H1 (cell line): ENCODE measurements at regions not wholly inside any gene's neighbourhood (a gene's known extent, or its start where the extent isn't known, plus 50 kb on each side); places are given as distances from the start of the nearest gene placed in this dataset.

Experiments used
- CTCF ChIA-PET: fragments of 300-600 bp; sonication (Branson Sonifier 250); formaldehyde crosslinking; loops from one replicate; lab custom pipeline; 2021; ENCODE audit not compliant: partially characterized antibody; lab: Charles Lee
- POLR2A ChIA-PET: fragments of 300-600 bp; sonication (Branson Sonifier 250); formaldehyde crosslinking; loops from one replicate; lab custom pipeline; 2021; ENCODE audit warnings: inconsistent platforms; ENCODE audit not compliant: partially characterized antibody; lab: Charles Lee
- DNase-seq, 2 experiments: peaks; one replicate each; pipeline versions ENCODE4 v3.0.0 to v3.0.0-alpha.2; 2010 to 2022; ENCODE audit warnings: low spot score in 2 of 2, low read depth in 1 of 2, mixed read lengths in 1 of 2
- FAIRE-seq: peaks from 2 replicates; lab custom pipeline; 2011; peaks lifted over from hg19 to GRCh38; lab: Jason Lieb, UNC
- H2AFZ ChIP-seq: 2 replicates; pipeline ENCODE4 v1.8.1; 2012; ENCODE audit warnings: low read length, inconsistent platforms
- H2AK5ac ChIP-seq: 2 replicates; pipeline ENCODE4 v1.6.1; 2013; ENCODE audit warnings: low read depth, low read length
- H2BK120ac ChIP-seq: replicated peaks from 2 replicates; pipeline ENCODE3; 2013; ENCODE audit warnings: low read depth, low read length, inconsistent platforms
- H2BK12ac ChIP-seq: 2 replicates; pipeline ENCODE4 v1.6.1; 2013; ENCODE audit warnings: low read depth, low read length
- H2BK15ac ChIP-seq: 2 replicates; pipeline ENCODE4 v1.6.1; 2013; ENCODE audit warnings: low read length
- H2BK20ac ChIP-seq: 2 replicates; pipeline ENCODE4 v1.6.1; 2013; ENCODE audit warnings: low read length
- H2BK5ac ChIP-seq: 2 replicates; pipeline ENCODE4 v1.6.1; 2013; ENCODE audit warnings: low read depth, low read length
- H3K14ac ChIP-seq: 2 replicates; pipeline ENCODE4 v1.6.1; 2013; ENCODE audit warnings: inconsistent platforms; ENCODE audit not compliant: insufficient read length
- H3K18ac ChIP-seq: 2 replicates; pipeline ENCODE4 v1.6.1; 2013; ENCODE audit warnings: low read length; ENCODE audit errors: extremely low read depth
- H3K23ac ChIP-seq: 2 replicates; pipeline ENCODE4 v1.6.1; 2013; ENCODE audit warnings: inconsistent platforms; ENCODE audit not compliant: insufficient read length
- H3K23me2 ChIP-seq: 2 replicates; pipeline ENCODE4 v1.6.1; 2013; ENCODE audit warnings: low read depth, low read length
- H3K27ac ChIP-seq: 2 replicates; pipeline ENCODE4 v1.6.1; 2011; ENCODE audit warnings: low read depth, low read length, inconsistent platforms
- H3K27me3 ChIP-seq, 4 experiments: replicated peaks in 1 of 4; 1 replicate in 1 of 4; 2 replicates in 3 of 4; pipeline versions ENCODE4 v1.6.1 to v1.8.1; 2011 to 2013; ENCODE audit warnings: low read length in 3 of 4, mild to moderate bottlenecking in 3 of 4, inconsistent platforms in 2 of 4, mixed read lengths in 2 of 4, moderate library complexity in 1 of 4; ENCODE audit not compliant: control insufficient read depth in 3 of 4, insufficient read depth in 3 of 4; ENCODE audit errors: extremely low read depth in 1 of 4
- H3K36me3 ChIP-seq, 4 experiments: 2 replicates each; pipeline versions ENCODE4 v1.6.1 to v1.8.1; 2011 to 2013; ENCODE audit warnings: mild to moderate bottlenecking in 4 of 4, low read length in 3 of 4, moderate library complexity in 2 of 4, control low read depth in 1 of 4, inconsistent platforms in 1 of 4; ENCODE audit not compliant: insufficient read depth in 4 of 4, control insufficient read depth in 2 of 4
- H3K4ac ChIP-seq: replicated peaks from 2 replicates; pipeline ENCODE3; 2013; ENCODE audit warnings: low read length, low read depth, mixed read lengths, inconsistent platforms; ENCODE audit not compliant: insufficient read length
- H3K4me1 ChIP-seq, 4 experiments: replicated peaks in 1 of 4; 1 replicate in 1 of 4; 2 replicates in 3 of 4; pipeline versions ENCODE4 v1.6.1 to v1.8.1; 2011 to 2013; ENCODE audit warnings: low read length in 3 of 4, inconsistent platforms in 2 of 4, mixed read lengths in 1 of 4; ENCODE audit not compliant: insufficient read depth in 4 of 4, control insufficient read depth in 3 of 4
- H3K4me2 ChIP-seq, 2 experiments: 2 replicates each; pipeline versions ENCODE4 v1.6.1 to v1.8.1; 2011 to 2013; ENCODE audit warnings: low read depth in 2 of 2, low read length in 2 of 2, control low read depth in 1 of 2, inconsistent platforms in 1 of 2, mild to moderate bottlenecking in 1 of 2; ENCODE audit not compliant: insufficient read depth in 1 of 2
- H3K4me3 ChIP-seq, 4 experiments: fragments of 200-600, 300-600 bp in 1 of 4; sonication (generic), shearing (Covaris generic), sonication (Bioruptor Twin) in 1 of 4; 2 replicates each; pipeline versions ENCODE4 v1.5.1 to v1.8.1; 2011 to 2016; ENCODE audit warnings: low read length in 4 of 4, low read depth in 3 of 4, control low read depth in 2 of 4, inconsistent platforms in 2 of 4, mild to moderate bottlenecking in 2 of 4, mixed read lengths in 1 of 4, moderate library complexity in 1 of 4; ENCODE audit not compliant: insufficient read depth in 2 of 4; ENCODE audit errors: extremely low read depth in 1 of 4
- H3K56ac ChIP-seq: replicated peaks from 2 replicates; pipeline ENCODE3; 2013; ENCODE audit warnings: low read depth, mild to moderate bottlenecking, mixed read lengths, low read length, inconsistent platforms; ENCODE audit not compliant: insufficient read length
- H3K79me1 ChIP-seq: 2 replicates; pipeline ENCODE4 v1.6.1; 2013; ENCODE audit warnings: low read depth, low read length, control low read depth
- H3K79me2 ChIP-seq, 2 experiments: 2 replicates each; pipeline versions ENCODE4 v1.6.1 to v1.8.1; 2012 to 2013; ENCODE audit warnings: low read length in 2 of 2, mild to moderate bottlenecking in 2 of 2, inconsistent platforms in 1 of 2; ENCODE audit not compliant: insufficient read depth in 2 of 2, control insufficient read depth in 1 of 2
- H3K9ac ChIP-seq, 4 experiments: replicated peaks in 1 of 4; 1 replicate in 1 of 4; 2 replicates in 3 of 4; pipeline versions ENCODE4 v1.6.1 to v1.8.1; 2011 to 2013; ENCODE audit warnings: low read depth in 3 of 4, low read length in 3 of 4, control low read depth in 2 of 4, mild to moderate bottlenecking in 2 of 4, moderate library complexity in 2 of 4, inconsistent platforms in 1 of 4; ENCODE audit errors: extremely low read depth in 1 of 4
- H3K9me3 ChIP-seq, 2 experiments: 2 replicates each; pipeline versions ENCODE4 v1.6.1 to v1.8.1; 2012 to 2013; ENCODE audit warnings: mild to moderate bottlenecking in 2 of 2, moderate library complexity in 2 of 2, control low read depth in 1 of 2, inconsistent platforms in 1 of 2, low read depth in 1 of 2, low read length in 1 of 2, mixed read lengths in 1 of 2; ENCODE audit not compliant: insufficient read depth in 2 of 2
- H4K20me1 ChIP-seq, 2 experiments: replicated peaks in 1 of 2; 2 replicates each; pipeline versions ENCODE3 to v1.8.1; 2011 to 2013; ENCODE audit warnings: inconsistent platforms in 2 of 2, low read length in 2 of 2, mild to moderate bottlenecking in 1 of 2; ENCODE audit not compliant: insufficient read depth in 2 of 2, control insufficient read depth in 1 of 2
- H4K5ac ChIP-seq: 2 replicates; pipeline ENCODE4 v1.6.1; 2013; ENCODE audit warnings: low read length, low read depth, mixed read lengths, inconsistent platforms; ENCODE audit not compliant: insufficient read length
- H4K8ac ChIP-seq: 2 replicates; pipeline ENCODE4 v1.8.0; 2013; ENCODE audit warnings: mild to moderate bottlenecking, moderate library complexity, low read length, inconsistent platforms; ENCODE audit not compliant: insufficient read depth; ENCODE audit errors: extremely low read depth
- H4K91ac ChIP-seq: replicated peaks from 2 replicates; pipeline ENCODE3; 2013; ENCODE audit warnings: low read length, mixed read lengths, inconsistent platforms; ENCODE audit not compliant: insufficient read length
- ATF2 ChIP-seq: IDR thresholded peaks from 2 replicates; pipeline ENCODE4 v1.6.1; 2012; ENCODE audit warnings: low read length, inconsistent platforms
- CTCF ChIP-seq, 3 experiments: IDR thresholded peaks; 1 replicate in 2 of 3; 2 replicates in 1 of 3; pipeline versions ENCODE4 v1.5.1 to v1.6.1; 2011; ENCODE audit warnings: low read length in 3 of 3, mild to moderate bottlenecking in 3 of 3, inconsistent platforms in 2 of 3, low read depth in 1 of 3, moderate library complexity in 1 of 3; ENCODE audit not compliant: insufficient read depth in 1 of 3; ENCODE audit errors: control extremely low read depth in 1 of 3
- RAD21 ChIP-seq, 2 experiments: IDR thresholded peaks in 1 of 2; conservative IDR thresholded peaks in 1 of 2; 2 replicates each; pipeline ENCODE4 v1.6.1; 2011; ENCODE audit warnings: low read depth in 2 of 2, low read length in 2 of 2, improper control_type of control experiment in 1 of 2, inconsistent platforms in 1 of 2, mild to moderate bottlenecking in 1 of 2, moderate library complexity in 1 of 2
- WGBS, 2 experiments: shearing (Covaris generic) in 1 of 2; methylation state at CpG; one replicate each; pipeline versions ENCODE4 v1.1.6 to v1.1.7; 2013 to 2015; ENCODE audit warnings: low lambda C conversion rate in 2 of 2, mixed read lengths in 2 of 2, inconsistent platforms in 1 of 2, low coverage in 1 of 2, missing lambda C conversion rate in 1 of 2; ENCODE audit not compliant: insufficient replicate concordance in 2 of 2, insufficient coverage in 1 of 2, insufficient read length in 1 of 2; ENCODE audit errors: extremely low coverage in 1 of 2, missing lambda C conversion rate in 1 of 2; 5-methylcytosine and 5-hydroxymethylcytosine counted together

DNA sequence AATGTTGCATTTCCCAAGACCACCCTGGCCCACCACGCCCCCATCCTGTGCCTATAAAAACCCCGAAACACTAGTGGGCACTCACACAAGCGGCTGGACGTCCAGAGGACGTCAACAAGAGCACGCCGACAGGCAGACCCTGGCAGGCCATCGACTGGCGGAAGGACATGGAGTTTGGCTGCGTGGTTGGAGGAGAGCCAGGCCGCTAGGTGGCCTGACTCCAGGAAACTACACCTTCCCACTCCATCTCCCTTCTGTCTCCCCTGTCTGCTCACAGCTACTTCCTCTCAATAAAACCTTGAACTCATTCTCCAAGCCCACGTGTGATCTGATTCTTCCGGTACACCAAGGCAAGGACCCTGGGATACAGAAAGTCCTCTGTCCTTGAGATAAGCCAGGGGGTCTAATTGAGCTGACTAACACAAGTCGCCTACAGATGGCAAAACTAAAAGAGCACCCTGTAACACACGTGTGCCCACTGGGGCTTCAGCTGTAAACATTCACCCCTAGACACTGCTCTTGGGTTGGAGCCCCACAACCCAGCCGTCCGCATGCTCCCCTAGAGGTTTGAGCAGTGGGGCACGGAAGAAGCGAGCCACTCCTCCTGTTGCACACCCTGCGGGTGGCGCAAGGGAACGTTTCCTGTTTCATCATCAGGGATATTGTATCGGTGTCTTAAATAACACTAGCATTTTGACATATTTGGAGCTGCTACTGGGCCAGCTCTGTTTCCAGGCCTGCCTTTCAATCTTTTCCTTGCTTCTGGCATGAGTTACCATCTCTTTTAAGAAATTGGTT is 54.5 kb upstream of the TAF11L2 start:
- H2AFZ ChIP-seq, result 0 out of 2 replicates have a peak overlapping the region, but pooled peaks have one; percentile 71
- 88% methylated on average over 22 of the region's 23 CpGs; no CpG with 5 or more reads in 1 of the 2 experiments for WGBS, 2 experiments
- no peak for FAIRE-seq

More for the DNA sequence above, 54.5 kb upstream of the TAF11L2 start:
- DNase-seq, result no peak
- no peak overlapping the region for H4K8ac ChIP-seq
- H3K27ac ChIP-seq, result no peak overlapping the region
- no peak overlapping the region for H4K5ac ChIP-seq
- H2BK120ac ChIP-seq, result no peak overlapping the region
- H3K4ac ChIP-seq, result no peak overlapping the region
- H3K18ac ChIP-seq, result 0 out of 2 replicates have a peak overlapping the region, but pooled peaks have one; percentile 29
- H2BK5ac ChIP-seq, result no peak overlapping the region
- no peak overlapping the region; the same call in 1 of the 2 replicates for H2BK15ac ChIP-seq
- no peaks in the 10 kb centered on the region for H3K79me1 ChIP-seq
- H3K9me3 ChIP-seq, result no peaks in the 10 kb centered on the region
- H3K9ac ChIP-seq, result no peak overlapping the region
- H2BK20ac ChIP-seq, result no peak overlapping the region
- H3K23me2 ChIP-seq, result no peaks in the 10 kb centered on the region; the same call in 1 of the 2 replicates
- no peaks in the 10 kb centered on the region for H3K79me2 ChIP-seq
- H3K4me1 ChIP-seq, result no peaks in the 10 kb centered on the region
- no peak overlapping the region for H3K4me2 ChIP-seq
- TF ChIP-seq RAD21 (IDR thresholded peaks at IDR 0.05 in 1 of 2, conservative IDR thresholded peaks at IDR 0.05 in 1 of 2; ENCODE audit: low read depth in 2 of 2, low read length in 2 of 2), result peak; percentile 4 to 30; a peak in 1 of 4 replicates
- peak; percentile 26 to 50 (median 31); a peak in 3 of 4 replicates for TF ChIP-seq CTCF (IDR thresholded peaks at IDR 0.05; ENCODE audit: control extremely low read depth in 1 of 3, insufficient read depth in 1 of 3, low read depth in 1 of 3, low read length in 3 of 3)
- no peak for TF ChIP-seq ATF2
- no peak overlapping the region for H3K4me3 ChIP-seq
- no peaks in the 10 kb centered on the region for H3K27me3 ChIP-seq
- H2BK12ac ChIP-seq, result no peak overlapping the region; the same call in 1 of the 2 replicates
- no peak overlapping the region for H4K91ac ChIP-seq
- no peak overlapping the region for H3K56ac ChIP-seq
- no peak overlapping the region for H3K23ac ChIP-seq
- no peaks in the 10 kb centered on the region for H3K36me3 ChIP-seq
- ChIA-PET CTCF (interaction anchor here (0.6 to 1.4 kb wide), 8 partner anchors 13 to 575 kb away, joined by 3 to 7 read pairs (median 3); no protein-coding TSS in a partner anchor), POLR2A (interaction anchor here (1.3 kb wide), 1 partner anchor 41 kb away, joined by 3 read pairs; no protein-coding TSS in a partner anchor)
- no peak overlapping the region for H3K14ac ChIP-seq
- H2AK5ac ChIP-seq, result no peak overlapping the region
- no peaks in the 10 kb centered on the region for H4K20me1 ChIP-seq
